Stimulated activated memory B cell treated with anti-CD40 and anti-IgM and Interleukin-4, amounts not matched to agents 10 μg/mL and 1 μg/mL and 100 μg/mL, for 72 hours (primary cell): ENCODE measurements at regions not wholly inside any gene's neighbourhood (a gene's known extent, or its start where the extent isn't known, plus 50 kb on each side); places are given as distances from the start of the nearest gene placed in this dataset.

Experiments
- ATAC-seq: fragments of 150-1000 bp; cut with Tn5 transposase; 2 replicates; pipeline ENCODE4 v1.10.0; 2021
- H3K27ac Mint-ChIP-seq: one replicate; pipeline ENCODE4 v1.8.0; 2022; ENCODE audit warnings: mild to moderate bottlenecking, mixed read lengths
- H3K27me3 Mint-ChIP-seq: one replicate; pipeline ENCODE4 v1.8.0; 2022; ENCODE audit warnings: mixed read lengths
- H3K36me3 Mint-ChIP-seq: one replicate; pipeline ENCODE4 v1.8.0; 2022; ENCODE audit warnings: mixed read lengths
- H3K4me1 Mint-ChIP-seq: one replicate; pipeline ENCODE4 v1.8.0; 2022; ENCODE audit warnings: mixed read lengths
- H3K4me3 Mint-ChIP-seq: one replicate; pipeline ENCODE4 v1.8.0; 2022; ENCODE audit warnings: mild to moderate bottlenecking, moderate library complexity, mixed read lengths
- H3K9me3 Mint-ChIP-seq: one replicate; pipeline ENCODE4 v1.8.0; 2022; ENCODE audit warnings: mixed read lengths

DNA sequence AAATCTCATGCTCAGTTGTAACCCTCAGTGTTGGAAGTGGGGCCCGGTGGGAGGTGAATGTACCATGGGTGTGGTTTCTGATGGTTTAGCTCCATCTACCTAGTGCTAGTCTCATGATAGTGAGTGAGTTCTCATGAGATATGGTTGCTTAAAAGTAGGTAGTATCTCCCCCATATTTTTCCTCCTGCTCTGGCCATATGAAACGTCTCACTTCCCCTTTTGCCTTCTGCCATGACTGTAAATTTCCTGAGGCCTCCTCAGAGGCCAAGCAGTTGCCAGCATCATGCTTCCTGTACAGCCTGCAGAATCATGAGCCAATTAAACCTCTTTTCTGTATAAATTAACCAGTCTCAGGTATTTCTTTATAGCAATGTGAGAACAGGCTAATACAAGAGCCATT is 62.8 kb upstream of the RNF152 start:
- H3K36me3 Mint-ChIP-seq, result no peaks in the 10 kb centered on the region
- no peak for ATAC-seq
- H3K27ac Mint-ChIP-seq, result no peak overlapping the region
- H3K4me1 Mint-ChIP-seq, result peaks cover 28% of the 10 kb centered on the region
- H3K9me3 Mint-ChIP-seq, result peaks cover 5% of the 10 kb centered on the region
- H3K4me3 Mint-ChIP-seq, result no peak overlapping the region
- peaks cover 67% of the 10 kb centered on the region for H3K27me3 Mint-ChIP-seq

DNA sequence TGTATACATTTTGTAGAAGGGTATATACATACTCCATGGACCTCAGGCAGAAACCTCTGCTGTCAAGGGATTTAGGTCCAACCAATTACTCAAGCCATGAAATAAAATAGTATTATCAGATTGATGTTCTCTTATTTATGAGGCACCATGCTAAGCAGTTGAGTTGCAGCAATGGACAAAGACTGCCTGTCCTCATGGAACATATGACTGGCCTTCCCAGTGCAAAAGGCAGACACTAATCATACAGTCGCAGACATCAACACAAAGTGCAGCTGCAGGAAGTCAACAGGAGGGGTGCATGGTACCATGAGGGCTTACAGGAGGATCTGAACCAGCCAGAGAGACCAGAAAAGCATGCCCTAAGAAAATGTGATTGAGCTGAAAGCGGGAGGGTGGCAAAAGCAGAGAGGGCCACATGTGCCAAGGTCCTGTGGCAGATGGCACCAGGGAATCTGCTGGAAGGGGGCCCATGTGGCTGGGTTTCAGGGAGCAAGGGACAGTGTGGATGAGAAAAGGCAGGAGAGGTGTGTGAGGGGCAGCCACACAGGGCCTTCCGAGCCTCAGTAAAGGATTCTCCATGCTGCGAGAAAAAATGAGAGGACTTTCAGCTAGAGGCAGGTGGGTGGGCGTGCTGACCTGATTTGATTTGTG is 61.4 kb upstream of the RNF152 start:
- Mint-ChIP-seq H3K27ac (no peak overlapping the region), H3K36me3 (no peaks in the 10 kb centered on the region), H3K4me3 (no peak overlapping the region), H3K9me3 (peaks cover 5% of the 10 kb centered on the region), H3K27me3 (peaks cover 67% of the 10 kb centered on the region), H3K4me1 (peaks cover 28% of the 10 kb centered on the region)
- ATAC-seq, result no peak

DNA sequence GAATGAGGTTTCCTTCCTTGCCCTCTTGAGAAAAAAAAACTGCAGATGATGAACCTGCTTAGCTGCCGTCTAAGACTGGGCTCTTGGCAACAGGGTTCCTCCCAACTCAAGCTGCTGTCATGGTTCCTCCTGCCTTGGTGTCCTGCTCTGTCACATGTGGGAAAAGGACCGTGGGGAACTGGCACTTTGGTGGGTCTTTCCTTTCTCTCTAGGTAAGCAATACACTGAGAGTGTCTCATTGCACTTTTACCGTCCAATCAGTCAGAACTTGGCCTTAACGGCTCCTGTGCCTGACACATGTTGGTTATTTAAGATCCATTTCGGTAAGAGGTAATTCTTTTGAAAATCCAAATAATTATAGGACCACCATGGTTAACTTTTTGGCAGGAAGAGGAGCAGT is 60.8 kb upstream of the RNF152 start:
- no peak for ATAC-seq
- Mint-ChIP-seq H3K36me3 (no peaks in the 10 kb centered on the region), H3K4me1 (peaks cover 28% of the 10 kb centered on the region), H3K27me3 (peaks cover 67% of the 10 kb centered on the region), H3K27ac (no peak overlapping the region), H3K9me3 (peaks cover 5% of the 10 kb centered on the region), H3K4me3 (no peak overlapping the region)

GRCh38 chr18:61953161-61953560 is 60.4 kb upstream of the RNF152 start:
- H3K27me3 Mint-ChIP-seq, result peaks cover 67% of the 10 kb centered on the region
- H3K4me3 Mint-ChIP-seq, result no peak overlapping the region
- H3K27ac Mint-ChIP-seq, result no peak overlapping the region
- H3K36me3 Mint-ChIP-seq, result no peaks in the 10 kb centered on the region
- ATAC-seq, result no peak
- peaks cover 28% of the 10 kb centered on the region for H3K4me1 Mint-ChIP-seq
- peaks cover 5% of the 10 kb centered on the region for H3K9me3 Mint-ChIP-seq

- Mint-ChIP-seq H3K27me3 (peaks cover 79% of the 10 kb centered on the region), H3K9me3 (peaks cover 5% of the 10 kb centered on the region), H3K4me3 (no peak overlapping the region), H3K4me1 (peaks cover 28% of the 10 kb centered on the region), H3K27ac (no peak overlapping the region), H3K36me3 (no peaks in the 10 kb centered on the region)
- no peak for ATAC-seq
These were observed 58.6 kb upstream of the RNF152 start for GRCh38 chr18:61951396-61951795.

DNA sequence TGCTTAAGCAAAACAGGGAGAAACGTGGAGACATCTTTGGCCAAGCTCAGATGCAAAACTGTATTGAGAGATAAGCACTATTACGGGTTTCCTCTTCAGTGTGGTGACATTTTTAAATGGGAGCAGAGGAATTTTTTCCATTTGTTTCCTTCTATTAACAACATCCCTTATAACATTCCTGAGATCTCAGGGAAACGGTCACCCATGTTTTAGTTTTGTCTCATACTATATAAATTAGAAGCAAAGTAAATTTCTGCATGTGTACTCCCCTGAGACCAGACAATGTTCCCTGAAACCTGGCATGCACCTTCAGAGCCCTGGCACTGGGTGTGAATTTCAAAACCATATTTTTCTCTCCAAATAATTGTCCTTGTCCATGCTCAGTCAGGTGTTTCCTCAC is 57.6 kb upstream of the RNF152 start:
- Mint-ChIP-seq H3K27ac (no peak overlapping the region), H3K9me3 (peaks cover 5% of the 10 kb centered on the region), H3K4me1 (peaks cover 21% of the 10 kb centered on the region), H3K4me3 (no peak overlapping the region), H3K27me3 (peaks cover 87% of the 10 kb centered on the region), H3K36me3 (no peaks in the 10 kb centered on the region)
- no peak for ATAC-seq

GRCh38 chr18:61949946-61950345 is 57.1 kb upstream of the RNF152 start:
- peaks cover 87% of the 10 kb centered on the region for H3K27me3 Mint-ChIP-seq

GRCh38 chr18:61948846-61949438 is 56.1 kb upstream of the RNF152 start:
- H3K27me3 Mint-ChIP-seq, result peaks cover 87% of the 10 kb centered on the region
- no peak overlapping the region for H3K4me3 Mint-ChIP-seq
- no peak for ATAC-seq
- no peaks in the 10 kb centered on the region for H3K9me3 Mint-ChIP-seq
- no peak overlapping the region for H3K27ac Mint-ChIP-seq
- no peaks in the 10 kb centered on the region for H3K36me3 Mint-ChIP-seq
- peaks cover 19% of the 10 kb centered on the region for H3K4me1 Mint-ChIP-seq

More at GRCh38 chr18:61949946-61950345, 57.1 kb upstream of the RNF152 start:
- H3K36me3 Mint-ChIP-seq, result no peaks in the 10 kb centered on the region
- no peak overlapping the region for H3K4me3 Mint-ChIP-seq
- peaks cover 3% of the 10 kb centered on the region for H3K9me3 Mint-ChIP-seq
- no peak overlapping the region for H3K27ac Mint-ChIP-seq
- ATAC-seq, result no peak
- peaks cover 19% of the 10 kb centered on the region for H3K4me1 Mint-ChIP-seq

DNA sequence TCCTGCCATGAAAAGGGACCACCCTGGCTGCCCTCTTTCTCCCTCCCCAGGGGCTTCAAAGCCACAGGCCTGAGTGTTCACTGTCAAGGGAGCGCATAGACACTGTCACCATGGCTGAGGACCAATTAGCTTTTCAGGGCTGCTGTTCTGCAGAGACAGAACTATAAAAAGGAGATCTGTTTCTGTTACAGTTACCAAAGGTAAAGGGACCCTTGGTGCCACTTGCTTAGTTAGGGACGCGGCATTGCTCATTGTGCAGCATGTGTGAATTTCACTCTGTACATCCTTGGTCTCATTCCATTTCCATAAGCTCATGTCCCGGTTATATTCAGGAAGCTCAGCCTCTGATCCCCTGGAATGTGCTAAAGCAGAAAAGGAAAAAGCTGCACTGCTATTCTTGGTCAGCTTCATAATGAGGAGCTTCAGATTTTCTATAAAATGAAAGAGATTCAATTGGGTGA is 55.5 kb upstream of the RNF152 start:
- Mint-ChIP-seq H3K27me3 (peaks cover 87% of the 10 kb centered on the region), H3K4me3 (no peak overlapping the region), H3K27ac (no peak overlapping the region), H3K9me3 (no peaks in the 10 kb centered on the region), H3K36me3 (no peaks in the 10 kb centered on the region), H3K4me1 (peaks cover 17% of the 10 kb centered on the region)
- no peak for ATAC-seq

GRCh38 chr18:61946449-61946848 is 53.6 kb upstream of the RNF152 start:
- Mint-ChIP-seq H3K27ac (no peak overlapping the region), H3K27me3 (peaks cover 78% of the 10 kb centered on the region), H3K36me3 (no peaks in the 10 kb centered on the region), H3K9me3 (no peaks in the 10 kb centered on the region), H3K4me3 (no peak overlapping the region), H3K4me1 (no peaks in the 10 kb centered on the region)
- no peak for ATAC-seq

- Mint-ChIP-seq H3K27ac (no peak overlapping the region), H3K27me3 (peaks cover 56% of the 10 kb centered on the region), H3K4me3 (no peak overlapping the region), H3K36me3 (no peaks in the 10 kb centered on the region), H3K4me1 (no peaks in the 10 kb centered on the region), H3K9me3 (peaks cover 2% of the 10 kb centered on the region)
- no peak for ATAC-seq
These were observed 50.6 kb upstream of the RNF152 start for GRCh38 chr18:61943175-61943964.
